Panc1 (cell line): ENCODE measurements at regions not wholly inside any gene's neighbourhood (a gene's known extent, or its start where the extent isn't known, plus 50 kb on each side); places are given as distances from the start of the nearest gene placed in this dataset.

Source experiments
- CTCF ChIP-seq: fragments of 450-650 bp; IDR thresholded peaks from 2 replicates; pipeline ENCODE4 v1.5.1; 2017; ENCODE audit warnings: mild to moderate bottlenecking
- REST ChIP-seq, 2 experiments: IDR thresholded peaks; 2 replicates each; pipeline ENCODE4 v1.6.1; 2011 to 2012; ENCODE audit warnings: low read depth in 2 of 2, control low read depth in 1 of 2, low read length in 1 of 2, mild to moderate bottlenecking in 1 of 2, moderate library complexity in 1 of 2; ENCODE audit not compliant: insufficient read depth in 1 of 2

GRCh38 chr15:79526376-79526775, 94.2 kb downstream of the MINAR1 start:
- TF ChIP-seq REST (IDR thresholded peaks at IDR 0.05; ENCODE audit: insufficient read depth in 1 of 2, low read depth in 2 of 2, low read length in 1 of 2) (no peak), CTCF (no peak)
